ENCODE measurements at regions not wholly inside any gene's neighbourhood (a gene's known extent, or its start where the extent isn't known, plus 50 kb on each side); places are given as distances from the start of the nearest gene placed in this dataset.

DNA sequence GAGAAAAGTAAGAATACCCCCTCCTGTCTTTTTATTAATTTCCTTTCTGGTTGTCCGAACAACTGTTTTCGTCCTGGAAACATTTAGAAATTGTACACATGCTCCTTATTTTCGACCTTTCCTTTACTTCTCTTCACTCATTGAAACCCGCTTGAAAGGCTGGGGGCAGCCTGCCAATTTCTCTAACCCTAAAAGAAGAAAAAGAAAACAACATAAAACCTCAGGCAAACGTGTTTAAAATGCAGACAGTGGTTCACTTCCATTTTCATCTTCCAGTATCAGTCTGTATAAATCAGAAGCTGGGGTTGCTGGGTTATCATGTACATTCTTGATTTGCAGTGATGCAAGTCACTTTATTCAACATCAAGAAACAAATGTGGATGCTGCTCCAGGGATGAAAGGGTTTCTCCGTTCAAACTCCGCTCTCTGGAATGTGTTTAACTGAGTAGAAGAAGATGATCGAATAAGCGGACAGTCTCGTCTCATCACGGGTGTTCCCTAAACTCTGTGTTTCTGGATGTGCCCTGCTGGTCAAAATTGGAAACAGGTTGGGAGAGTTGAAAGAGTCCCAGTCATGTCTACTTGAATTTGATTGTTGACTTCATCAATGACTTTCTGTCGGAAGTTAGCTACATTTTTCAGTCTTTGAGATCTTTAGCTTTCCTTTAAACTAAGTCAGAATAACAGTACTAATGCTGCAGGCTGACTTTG, 1042.2 kb downstream of the BCL11B start:
- in situ Hi-C loops (cut with MboI; ENCODE audit: low sequenced_read_pairs) = no loop called here

DNA sequence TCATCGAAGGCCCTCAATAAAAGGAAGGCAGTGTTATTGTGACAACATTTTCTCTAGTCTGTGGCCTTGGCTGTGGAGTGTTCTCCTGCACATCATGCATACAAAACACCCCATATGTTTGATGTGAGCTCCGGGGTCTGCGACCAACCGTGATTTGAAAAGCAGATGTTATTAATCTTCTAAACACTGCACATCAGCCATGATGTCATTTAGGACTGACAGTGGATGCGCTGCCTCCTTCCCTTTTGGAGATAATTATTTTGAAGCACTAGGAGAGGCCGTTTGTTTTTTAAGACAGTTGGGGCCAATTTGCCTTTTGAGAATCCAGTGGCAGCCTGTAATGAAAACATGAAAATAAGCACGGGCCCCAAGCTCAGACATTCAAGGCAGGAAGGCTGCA, 1041.6 kb downstream of the BCL11B start:
- in situ Hi-C loops (cut with MboI; ENCODE audit: low sequenced_read_pairs) = no loop called here

DNA sequence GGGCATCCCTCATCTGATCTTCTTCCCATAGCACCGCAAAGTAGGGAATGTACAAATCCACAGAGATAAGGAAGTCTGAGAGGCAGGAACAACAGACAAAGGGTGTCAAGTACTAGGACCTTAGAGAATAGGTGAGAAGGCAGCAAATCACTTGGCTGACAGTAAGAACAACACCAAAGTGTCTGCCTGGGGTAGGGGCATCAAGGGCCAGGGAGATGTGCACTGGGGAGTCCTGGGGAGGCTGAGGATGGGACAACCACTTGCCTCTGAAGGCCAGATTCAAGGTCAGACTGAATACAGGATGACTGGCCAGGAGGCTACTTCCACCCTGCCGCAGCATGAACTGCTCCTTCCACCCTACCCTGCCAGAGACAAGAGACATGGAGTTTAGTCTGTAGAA, 1040.8 kb downstream of the BCL11B start:
- in situ Hi-C loops (cut with MboI; ENCODE audit: low sequenced_read_pairs) = no loop called here

DNA sequence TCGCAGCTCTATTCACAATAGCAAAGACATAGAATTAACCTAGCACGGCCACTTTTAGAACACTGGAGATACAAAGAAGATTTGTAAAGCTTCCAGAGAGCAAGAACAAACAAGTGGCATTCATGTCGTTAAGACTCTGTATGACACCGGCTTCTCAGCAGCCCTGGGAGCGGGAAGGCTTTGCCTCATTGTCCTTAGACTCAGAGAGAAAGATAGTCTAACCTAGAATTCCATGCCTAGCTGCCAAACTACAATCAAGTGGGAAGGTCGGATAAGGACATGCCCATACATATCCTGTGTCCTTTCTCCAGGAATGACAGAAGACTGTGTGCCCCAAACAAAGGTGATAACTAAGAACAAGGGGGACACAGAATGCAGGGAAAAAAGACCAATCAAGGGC, 1038.3 kb downstream of the BCL11B start:
- in situ Hi-C loops (cut with MboI; ENCODE audit: low sequenced_read_pairs) = no loop called here

DNA sequence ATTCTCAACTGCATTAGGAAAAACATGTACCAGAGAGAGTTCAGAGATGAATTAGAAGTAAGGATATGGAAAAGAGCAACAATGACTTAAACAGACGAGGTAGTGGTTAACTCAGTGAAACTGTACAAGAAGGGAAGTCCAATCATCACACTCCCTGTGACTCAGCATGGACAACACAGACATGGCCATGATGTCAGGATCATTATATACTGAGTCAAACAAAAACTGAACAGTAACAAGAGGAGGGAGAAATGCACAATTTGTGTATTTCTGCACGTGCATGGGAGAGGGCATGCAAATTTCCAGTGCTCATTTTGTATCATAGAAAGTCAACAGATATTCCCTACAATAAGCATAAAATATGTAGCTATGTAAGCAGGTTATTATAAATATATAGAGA, 1037.8 kb downstream of the BCL11B start:
- in situ Hi-C loops (cut with MboI; ENCODE audit: low sequenced_read_pairs) = no loop called here

DNA sequence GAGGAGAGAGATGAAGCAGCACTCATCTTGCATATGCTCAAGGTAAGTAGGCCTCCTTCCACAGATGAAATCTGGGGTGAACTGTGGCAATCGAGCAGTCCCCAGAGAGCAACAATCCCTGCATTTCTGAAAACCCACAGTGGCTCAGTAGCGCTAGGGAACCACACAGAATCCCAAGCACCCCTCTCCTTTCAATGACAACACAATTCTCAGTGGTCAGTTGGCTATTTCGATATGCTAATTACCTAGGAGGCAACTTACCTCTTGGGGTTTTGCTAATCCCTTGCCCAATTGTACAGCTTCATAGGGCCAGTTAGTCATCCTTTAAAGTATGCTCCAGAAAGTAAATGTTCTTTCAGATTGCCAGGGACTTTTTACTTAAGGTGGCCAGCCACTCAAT, 1035.7 kb downstream of the BCL11B start:
- in situ Hi-C loops (cut with MboI; ENCODE audit: low sequenced_read_pairs) = no loop called here

DNA sequence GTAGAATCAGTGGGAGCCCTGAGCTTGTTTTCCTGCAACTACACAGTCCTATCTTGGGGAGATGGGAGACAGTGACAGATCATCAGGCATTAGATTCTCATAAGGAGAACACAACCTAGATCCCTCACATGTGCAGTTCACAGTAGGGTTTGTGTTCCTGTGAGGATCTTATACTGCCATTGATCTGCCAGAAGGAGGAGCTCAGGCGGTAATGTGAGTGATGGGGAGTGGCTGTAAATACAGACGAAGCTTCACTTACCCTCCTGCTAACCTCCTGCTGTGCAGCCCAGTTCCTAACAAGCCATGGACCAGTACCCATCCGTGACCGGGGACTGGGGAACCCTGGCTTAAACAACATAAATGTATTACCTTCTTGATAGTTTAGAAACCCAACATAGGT, 1034.1 kb downstream of the BCL11B start:
- in situ Hi-C loops (cut with MboI; ENCODE audit: low sequenced_read_pairs) = no loop called here

DNA sequence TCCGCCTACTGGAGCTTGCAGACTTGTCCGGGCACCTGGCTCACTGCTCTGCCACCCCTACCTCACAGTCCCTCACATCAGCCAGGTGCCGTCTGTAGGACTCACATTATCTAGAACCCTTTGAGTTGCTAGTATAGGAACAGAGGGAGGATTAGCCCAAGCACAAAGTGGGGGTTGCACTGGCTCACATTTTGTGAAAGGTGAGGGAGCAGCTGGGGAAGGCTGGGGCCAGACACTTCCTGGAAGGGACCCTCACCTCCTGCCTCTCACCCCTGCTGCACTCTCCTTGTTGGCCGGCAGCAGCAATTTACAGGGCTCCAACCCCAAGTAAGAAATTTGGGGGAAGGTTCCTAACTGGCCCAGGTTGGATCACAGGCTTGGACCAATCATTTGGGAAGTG, 1031.6 kb downstream of the BCL11B start:
- in situ Hi-C loops (cut with MboI; ENCODE audit: low sequenced_read_pairs) = no loop called here

DNA sequence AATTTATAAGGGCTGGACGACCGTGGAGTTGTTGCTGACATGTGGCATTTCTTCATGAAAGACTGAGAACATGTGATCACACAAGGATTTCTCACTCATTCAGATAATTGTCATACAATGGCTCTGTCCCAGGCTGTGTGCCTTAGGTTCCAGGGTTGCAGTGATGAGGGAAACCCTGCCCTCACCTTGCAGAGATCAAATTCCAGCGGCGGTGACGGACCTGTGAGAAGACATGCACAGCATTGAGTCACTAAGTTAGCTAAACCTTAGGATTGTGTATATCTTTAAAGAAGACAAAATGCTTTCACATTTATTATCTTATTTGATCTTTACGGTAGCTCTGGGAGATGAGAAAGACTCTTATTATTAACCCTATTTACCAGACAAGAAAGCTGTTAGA, 1029.1 kb downstream of the BCL11B start:
- in situ Hi-C loops (cut with MboI; ENCODE audit: low sequenced_read_pairs) = no loop called here

DNA sequence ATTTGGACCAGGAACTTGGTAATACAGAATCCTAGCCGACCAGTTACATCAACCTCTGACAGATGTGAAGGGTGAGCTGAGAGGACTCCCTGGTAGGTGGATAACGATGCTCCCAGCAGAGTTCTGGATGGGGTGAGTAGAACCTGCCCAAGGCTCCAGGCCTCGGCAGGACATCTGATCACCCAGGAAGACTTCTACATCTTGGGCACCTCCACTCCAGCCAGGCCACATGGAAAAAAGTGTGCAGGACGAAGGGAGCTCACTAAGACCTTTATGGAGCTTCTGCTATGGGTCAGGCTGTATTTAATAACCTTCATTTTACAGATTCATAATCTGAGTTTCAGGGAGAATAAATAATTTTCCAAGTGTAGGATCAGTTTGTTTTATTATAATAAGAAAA, 1028.7 kb downstream of the BCL11B start:
- in situ Hi-C loops (cut with MboI; ENCODE audit: low sequenced_read_pairs) = no loop called here

DNA sequence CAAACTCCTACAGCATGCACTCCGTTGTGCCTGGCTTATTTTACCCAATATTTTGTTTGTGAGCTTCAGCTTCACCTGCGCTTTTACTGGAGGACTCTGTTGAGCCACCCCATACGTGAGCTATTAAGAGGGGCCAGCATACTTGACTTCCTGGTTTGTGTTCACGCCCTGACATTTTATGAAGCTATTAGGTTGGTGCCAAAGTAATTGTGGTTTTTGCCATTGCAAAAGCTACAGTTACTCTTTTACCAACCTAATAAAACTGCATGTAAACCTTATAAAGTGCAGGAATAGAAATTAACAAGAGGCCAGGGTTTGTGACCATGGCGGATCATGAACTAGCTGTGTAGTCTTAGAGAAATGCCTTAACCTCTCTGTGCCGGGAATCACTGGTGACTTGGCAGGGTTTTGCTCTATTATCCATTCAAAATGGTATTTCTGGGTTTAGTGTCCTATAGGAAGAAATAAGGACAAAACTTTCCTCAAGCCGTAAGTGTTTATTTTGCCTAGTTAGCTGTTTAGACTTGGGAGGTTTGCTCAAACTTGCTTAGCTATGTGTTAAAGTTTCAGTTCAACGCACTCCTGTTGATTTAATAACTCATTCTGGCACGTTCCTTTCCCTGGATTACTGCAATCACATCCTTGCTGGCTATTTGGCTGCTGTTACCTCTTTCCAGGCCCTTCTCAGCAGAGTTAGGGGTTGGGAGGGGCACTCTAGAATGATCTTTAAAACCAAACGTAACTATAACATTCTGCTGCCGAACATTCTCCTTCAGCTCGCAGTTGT, 1027.6 kb downstream of the BCL11B start:
- in situ Hi-C loops (cut with MboI; ENCODE audit: low sequenced_read_pairs) = no loop called here

DNA sequence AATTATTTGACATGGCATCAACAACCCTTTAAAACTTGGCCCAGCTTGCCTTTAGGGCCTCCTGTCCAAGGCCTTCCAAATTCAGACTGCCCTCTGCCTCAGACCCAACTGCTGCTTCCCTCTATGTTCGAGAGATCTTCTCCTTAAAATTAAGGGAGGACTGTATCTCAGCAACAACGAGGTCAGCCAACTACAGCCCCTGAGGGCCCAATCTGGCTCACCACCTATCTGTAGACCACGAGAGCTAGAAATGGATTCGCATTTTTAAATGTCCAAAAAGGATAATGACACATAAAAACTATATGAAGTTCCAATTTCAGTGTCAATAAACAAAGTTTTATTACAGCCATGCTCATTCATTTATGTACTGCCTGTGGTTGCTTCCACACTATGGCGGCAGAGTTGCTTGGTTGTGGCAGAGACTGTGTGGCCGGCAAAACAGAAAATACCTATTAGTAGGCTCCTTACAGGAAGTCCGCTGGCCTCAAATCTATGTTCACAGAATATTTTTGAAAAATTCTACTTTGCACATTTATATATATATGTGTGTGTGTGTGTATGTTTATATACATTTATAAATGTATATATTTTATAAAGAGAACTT, 1026.9 kb downstream of the BCL11B start:
- in situ Hi-C loops (cut with MboI; ENCODE audit: low sequenced_read_pairs) = no loop called here

DNA sequence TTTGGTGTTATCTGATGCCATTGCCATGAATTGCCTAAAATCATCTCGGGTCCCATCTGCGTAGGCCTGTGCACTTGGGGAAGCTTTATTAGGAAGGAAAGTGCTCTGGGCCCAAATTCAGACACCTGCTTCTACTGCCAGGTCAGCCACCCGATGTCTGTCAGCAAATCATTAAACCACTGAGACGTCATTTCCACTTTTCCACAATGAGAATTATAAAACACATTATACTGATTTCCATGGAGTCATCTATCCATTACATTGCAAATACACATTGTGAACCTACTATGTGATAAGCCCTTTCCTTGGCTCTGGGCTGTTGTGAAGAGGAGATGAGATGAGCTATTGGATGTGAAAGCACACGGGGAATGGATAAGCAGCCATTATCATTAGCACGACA, 1022.9 kb downstream of the BCL11B start:
- in situ Hi-C loops (cut with MboI; ENCODE audit: low sequenced_read_pairs) = no loop called here

DNA sequence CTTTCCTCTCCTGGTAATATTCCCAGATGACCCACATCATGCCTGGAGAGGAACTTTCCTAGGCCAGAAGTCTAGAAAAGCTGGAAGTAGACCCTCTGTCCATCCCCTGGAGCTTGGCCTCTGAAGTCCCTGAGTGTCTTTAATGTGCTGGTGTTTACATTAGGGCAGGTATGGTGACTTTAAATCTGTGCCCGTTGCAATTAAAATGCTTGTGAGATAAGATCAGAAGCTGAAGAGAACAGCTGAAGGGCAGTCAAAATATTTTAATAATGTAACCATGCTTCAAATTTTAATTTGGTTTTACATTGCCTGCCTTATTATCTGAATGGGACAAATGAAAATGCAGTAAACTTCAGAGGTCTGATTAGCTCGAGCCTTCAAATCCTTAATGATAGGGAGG, 1022.5 kb downstream of the BCL11B start:
- in situ Hi-C loops (cut with MboI; ENCODE audit: low sequenced_read_pairs) = no loop called here

DNA sequence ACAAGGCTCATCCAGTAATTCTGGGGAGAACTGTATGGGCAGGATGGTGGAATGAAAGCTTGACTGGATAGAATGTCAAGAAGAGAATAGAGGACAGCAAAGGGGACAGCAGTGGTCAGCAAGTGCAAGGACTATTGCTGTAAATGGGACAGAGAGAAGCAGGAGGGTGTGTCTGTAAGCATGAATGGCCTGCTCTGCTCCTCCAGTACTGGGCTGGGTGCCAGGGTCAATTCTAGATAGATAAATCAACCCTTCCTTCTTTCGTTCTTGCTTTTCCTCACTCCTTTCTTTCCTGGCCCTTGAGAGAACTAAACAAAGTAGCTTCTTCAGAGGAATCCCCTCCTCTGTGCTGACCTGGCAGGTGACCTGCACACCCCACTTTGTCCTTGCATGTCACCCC, 1019.2 kb downstream of the BCL11B start:
- in situ Hi-C loops (cut with MboI; ENCODE audit: low sequenced_read_pairs) = no loop called here

DNA sequence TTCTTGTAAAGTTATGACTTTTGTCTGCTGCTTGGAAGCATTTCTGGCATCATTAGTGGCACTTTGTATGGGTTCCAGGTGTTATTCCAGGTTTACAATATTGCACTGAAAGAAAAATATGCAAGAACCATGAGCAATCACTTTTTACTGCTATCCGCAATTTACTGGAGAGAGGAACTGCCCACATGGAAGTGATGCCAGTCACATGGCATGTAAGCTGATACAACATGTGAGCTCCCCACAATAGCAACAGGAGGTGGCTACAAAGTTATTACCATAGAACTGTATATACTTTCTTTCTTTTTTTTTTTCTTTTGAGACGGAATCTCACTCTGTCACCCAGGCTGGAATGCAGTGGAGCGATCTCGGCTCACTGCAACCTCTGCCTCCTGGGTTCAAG, 1012.1 kb downstream of the BCL11B start:
- in situ Hi-C loops (cut with MboI; ENCODE audit: low sequenced_read_pairs) = no loop called here

DNA sequence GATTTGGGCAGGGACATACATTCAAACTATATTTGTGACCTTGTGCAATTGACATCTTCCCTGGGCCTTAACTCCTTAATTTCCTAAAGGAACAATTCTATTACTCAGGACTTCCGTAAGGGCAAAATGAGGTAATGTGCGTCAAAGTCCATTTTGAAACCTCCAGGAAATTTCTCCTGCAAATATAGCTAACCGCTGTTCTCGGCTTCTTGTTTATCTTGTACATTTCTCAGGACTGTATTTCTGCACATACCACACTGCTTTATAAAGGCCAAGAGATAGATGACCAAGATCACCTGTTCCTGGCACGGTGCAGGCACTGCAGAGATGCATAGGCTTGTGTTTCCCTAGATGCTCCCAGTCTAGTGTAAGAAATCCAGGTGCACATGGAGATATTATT, 1009.4 kb downstream of the BCL11B start:
- in situ Hi-C loops (cut with MboI; ENCODE audit: low sequenced_read_pairs) = no loop called here

DNA sequence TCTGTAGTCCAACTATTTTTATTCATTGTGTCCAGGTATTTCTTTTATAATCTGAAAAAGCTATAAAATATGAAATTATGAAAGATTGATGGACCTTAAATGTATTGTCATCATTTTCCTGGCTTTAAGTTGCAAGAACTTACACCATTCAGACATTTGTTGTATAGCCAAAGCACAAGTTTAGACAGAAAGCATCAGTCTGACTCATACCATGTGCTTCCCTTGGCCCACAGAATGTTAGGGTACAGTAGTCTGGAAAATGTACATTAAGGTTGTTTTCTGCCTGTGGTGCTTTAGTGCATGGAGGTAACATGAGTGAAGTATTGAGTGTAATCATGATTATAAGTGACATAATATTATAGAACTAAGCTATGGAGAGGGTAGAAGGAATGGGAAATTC, 1002.5 kb downstream of the BCL11B start:
- in situ Hi-C loops (cut with MboI; ENCODE audit: low sequenced_read_pairs) = no loop called here

DNA sequence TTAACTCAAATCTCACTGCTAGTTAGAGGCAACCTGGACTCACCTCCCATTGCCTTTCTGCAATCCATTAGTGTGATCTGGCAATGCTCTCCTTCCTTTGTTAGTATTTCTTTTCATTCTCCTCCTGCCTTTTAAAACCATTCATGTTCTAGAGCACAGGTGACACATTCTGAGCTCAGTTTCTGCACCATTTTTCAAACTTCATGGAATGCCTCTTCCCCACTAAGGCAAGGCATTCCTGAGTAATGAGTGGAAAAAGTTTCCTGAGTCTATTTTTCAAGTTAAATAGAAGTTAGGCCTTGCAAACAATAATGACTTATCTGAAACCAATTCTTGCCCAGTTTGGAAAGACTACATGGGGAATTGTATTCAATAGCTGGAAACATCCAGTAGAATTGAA, 1001.8 kb downstream of the BCL11B start:
- in situ Hi-C loops (cut with MboI; ENCODE audit: low sequenced_read_pairs) = no loop called here

DNA sequence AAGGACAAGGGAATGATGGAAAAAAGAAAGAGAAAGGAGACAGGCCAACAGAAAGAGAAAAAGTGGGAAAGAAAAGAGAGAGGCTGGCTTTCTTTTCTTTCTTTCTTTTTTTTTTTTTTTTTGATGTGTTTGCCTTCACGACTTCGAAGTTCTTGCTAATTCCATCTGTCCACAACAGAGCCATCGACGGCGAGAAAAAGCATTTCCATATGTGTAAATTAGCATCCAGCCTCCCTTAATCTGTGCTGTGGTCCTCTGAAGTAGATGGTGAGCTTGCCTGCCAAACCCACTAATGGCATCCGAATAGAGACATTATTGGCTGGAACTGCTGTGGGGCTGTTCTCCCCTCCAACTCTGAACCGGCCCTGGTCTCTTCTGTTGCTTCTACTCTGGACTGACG, 997.4 kb downstream of the BCL11B start:
- in situ Hi-C loops (cut with MboI; ENCODE audit: low sequenced_read_pairs) = no loop called here

DNA sequence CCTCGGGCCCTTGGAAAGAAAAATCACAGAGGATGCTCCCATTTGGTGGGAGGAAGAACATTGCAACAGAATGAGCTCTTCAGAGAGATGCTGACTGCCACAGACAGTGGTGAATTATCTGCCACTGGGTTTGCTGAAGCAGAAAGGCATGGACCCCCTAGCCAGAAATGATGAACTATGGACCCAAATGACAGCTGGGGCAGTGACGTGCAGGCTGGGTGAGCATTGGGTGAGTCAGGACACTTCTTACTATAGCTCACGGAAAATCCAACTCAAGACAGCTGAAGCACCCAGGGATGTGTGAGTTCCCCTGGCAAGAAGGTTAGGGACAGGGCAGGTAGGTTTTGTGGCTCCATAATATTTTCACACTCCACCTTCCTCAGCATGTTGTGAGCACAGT, 993.2 kb downstream of the BCL11B start:
- in situ Hi-C loops (cut with MboI; ENCODE audit: low sequenced_read_pairs) = no loop called here

DNA sequence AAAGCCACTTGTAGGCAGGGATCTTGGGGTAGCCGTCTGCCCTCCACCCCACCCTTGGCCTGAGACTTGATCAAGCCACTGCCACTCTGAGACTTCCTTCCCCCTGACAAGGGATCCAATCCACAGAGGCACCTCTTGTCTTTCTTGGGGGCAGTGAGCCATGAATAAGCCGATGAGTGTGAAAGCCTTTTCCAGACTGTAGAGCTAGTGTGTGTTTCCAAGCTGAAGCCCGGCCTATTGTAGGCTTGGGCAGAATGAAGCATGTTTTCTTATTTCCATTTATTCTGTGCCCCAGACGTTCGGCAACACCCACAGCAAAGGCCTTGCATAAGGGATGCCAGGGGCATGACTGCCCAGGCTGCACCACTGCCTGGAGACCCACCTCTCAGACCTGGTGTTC, 991.6 kb downstream of the BCL11B start:
- in situ Hi-C loops (cut with MboI; ENCODE audit: low sequenced_read_pairs) = no loop called here

All from HL-60/S4 (cell line).